ENCODE measurements at regions not wholly inside any gene's neighbourhood (a gene's known extent, or its start where the extent isn't known, plus 50 kb on each side); places are given as distances from the start of the nearest gene placed in this dataset.

DNA sequence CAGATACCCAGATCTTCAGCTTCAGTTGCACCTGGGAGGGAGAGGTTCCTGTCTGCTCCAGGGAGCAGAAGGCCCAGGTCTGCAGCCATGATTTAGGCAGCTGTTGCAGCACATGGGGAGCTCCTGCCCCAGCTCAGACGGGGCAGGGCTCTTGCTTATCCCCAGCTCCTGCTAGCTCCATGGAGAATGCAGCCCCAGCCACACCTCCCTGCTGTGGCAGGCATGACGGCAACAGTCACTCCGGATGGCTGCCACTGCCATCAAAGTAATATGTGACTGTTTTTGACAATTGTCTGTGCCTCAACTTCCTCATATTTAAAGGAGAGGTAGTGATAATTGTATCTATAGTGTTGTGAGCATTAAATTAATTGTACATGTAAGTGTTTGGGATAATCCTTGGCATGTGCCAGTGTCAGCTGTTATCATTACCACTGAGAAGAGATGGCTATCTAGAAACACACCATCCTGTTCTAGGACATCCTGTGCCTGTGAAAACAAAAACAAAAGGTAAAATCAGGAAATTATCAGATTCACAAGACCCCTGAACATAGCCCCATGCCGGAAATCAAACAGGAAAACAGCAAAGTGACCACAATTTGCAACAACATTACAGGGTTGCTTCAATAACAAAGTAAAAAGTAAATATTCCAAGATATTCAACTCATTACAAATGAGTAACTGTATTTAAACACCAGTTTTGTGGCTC is 1048.8 kb upstream of the ACO1 start:
- H3K4me3 Mint-ChIP-seq = no peak overlapping the region
- H3K4me1 Mint-ChIP-seq = no peaks in the 10 kb centered on the region
- H3K27ac ChIP-seq (ENCODE audit: low read depth, low read length) = no peak overlapping the region
- H3K27ac Mint-ChIP-seq = no peak overlapping the region
- H3K4me1 ChIP-seq (ENCODE audit: control insufficient read depth, insufficient read depth, low read length) = no peaks in the 10 kb centered on the region
- peaks cover 7% of the 10 kb centered on the region for H3K9me3 ChIP-seq (ENCODE audit: control insufficient read depth, low read length)
- H3K36me3 Mint-ChIP-seq (ENCODE audit: low read depth) = no peaks in the 10 kb centered on the region
- 84 to 92% methylated on average over 2 to 4 of the region's 4 CpGs for WGBS, 2 experiments (ENCODE audit: insufficient coverage in 1 of 2, insufficient read length in 1 of 2)
- H3K27me3 ChIP-seq (ENCODE audit: control insufficient read depth, insufficient read depth, low read length, poor library complexity, severe bottlenecking) = no peaks in the 10 kb centered on the region
- H3K36me3 ChIP-seq (ENCODE audit: control insufficient read depth, insufficient read depth, low read length) = no peaks in the 10 kb centered on the region
- peaks cover 2% of the 10 kb centered on the region for H3K9me3 Mint-ChIP-seq
- H3K9ac ChIP-seq (ENCODE audit: extremely low read depth, low read length, poor library complexity, severe bottlenecking) = no peak overlapping the region
- DNase-seq = no peak
- no peak overlapping the region for H3K4me3 ChIP-seq (ENCODE audit: low read length)
- no peaks in the 10 kb centered on the region for H3K27me3 Mint-ChIP-seq (ENCODE audit: insufficient read depth)
- TF ChIP-seq CTCF (conservative IDR thresholded peaks at IDR 0.05) = no peak

- no peaks in the 10 kb centered on the region for H3K36me3 ChIP-seq (ENCODE audit: control insufficient read depth, insufficient read depth, low read length)
- Mint-ChIP-seq H3K4me1 (no peaks in the 10 kb centered on the region), H3K4me3 (no peak overlapping the region), H3K27me3 (ENCODE audit: insufficient read depth) (no peaks in the 10 kb centered on the region), H3K36me3 (ENCODE audit: low read depth) (no peaks in the 10 kb centered on the region), H3K27ac (no peak overlapping the region), H3K9me3 (peaks cover 2% of the 10 kb centered on the region)
- no peak overlapping the region for H3K9ac ChIP-seq (ENCODE audit: extremely low read depth, low read length, poor library complexity, severe bottlenecking)
- H3K27me3 ChIP-seq (ENCODE audit: control insufficient read depth, insufficient read depth, low read length, poor library complexity, severe bottlenecking) = no peaks in the 10 kb centered on the region
- no peak overlapping the region for H3K4me3 ChIP-seq (ENCODE audit: low read length)
- H3K4me1 ChIP-seq (ENCODE audit: control insufficient read depth, insufficient read depth, low read length) = no peaks in the 10 kb centered on the region
- no peak overlapping the region for H3K27ac ChIP-seq (ENCODE audit: low read depth, low read length)
- H3K9me3 ChIP-seq (ENCODE audit: control insufficient read depth, low read length) = peaks cover 7% of the 10 kb centered on the region
- no peak for DNase-seq
- 83 to 100% methylated on average over 1 of the region's 1 CpG for WGBS, 2 experiments (ENCODE audit: insufficient coverage in 1 of 2, insufficient read length in 1 of 2)
- TF ChIP-seq CTCF (conservative IDR thresholded peaks at IDR 0.05) = no peak
Measured at GRCh38 chr9:31336386-31336785, 1048.1 kb upstream of the ACO1 start.

DNA sequence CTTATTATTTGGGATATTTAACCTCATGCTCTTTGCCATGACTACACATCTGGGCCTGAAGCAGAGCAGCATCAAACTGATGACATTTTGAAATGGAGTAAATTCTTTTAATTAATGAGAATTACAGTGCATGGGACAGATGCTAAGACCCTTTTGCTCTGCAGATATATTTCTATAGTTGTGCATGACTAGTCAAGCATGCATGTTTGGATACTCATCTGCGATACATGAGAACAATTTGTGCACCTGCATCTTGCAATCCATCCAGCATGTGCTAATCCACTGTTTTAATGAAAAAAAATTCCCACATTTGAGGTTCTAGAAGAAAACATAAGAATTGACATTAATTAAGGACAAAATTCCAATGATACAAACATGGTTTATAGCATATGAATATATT is 1047.6 kb upstream of the ACO1 start:
- H3K27ac ChIP-seq (ENCODE audit: low read depth, low read length) = no peak overlapping the region
- H3K9me3 ChIP-seq (ENCODE audit: control insufficient read depth, low read length) = peaks cover 7% of the 10 kb centered on the region
- DNase-seq = no peak
- no peaks in the 10 kb centered on the region for H3K36me3 ChIP-seq (ENCODE audit: control insufficient read depth, insufficient read depth, low read length)
- Mint-ChIP-seq H3K4me3 (no peak overlapping the region), H3K27ac (no peak overlapping the region), H3K9me3 (peaks cover 2% of the 10 kb centered on the region), H3K27me3 (ENCODE audit: insufficient read depth) (no peaks in the 10 kb centered on the region), H3K36me3 (ENCODE audit: low read depth) (no peaks in the 10 kb centered on the region), H3K4me1 (no peaks in the 10 kb centered on the region)
- H3K4me3 ChIP-seq (ENCODE audit: low read length) = no peak overlapping the region
- H3K4me1 ChIP-seq (ENCODE audit: control insufficient read depth, insufficient read depth, low read length) = no peaks in the 10 kb centered on the region
- 96% methylated on average over 1 of the region's 1 CpG; no CpG with 5 or more reads in 1 of the 2 experiments for WGBS, 2 experiments (ENCODE audit: insufficient coverage in 1 of 2, insufficient read length in 1 of 2)
- TF ChIP-seq CTCF (conservative IDR thresholded peaks at IDR 0.05) = no peak
- H3K27me3 ChIP-seq (ENCODE audit: control insufficient read depth, insufficient read depth, low read length, poor library complexity, severe bottlenecking) = no peaks in the 10 kb centered on the region
- no peak overlapping the region for H3K9ac ChIP-seq (ENCODE audit: extremely low read depth, low read length, poor library complexity, severe bottlenecking)
